Right renal pelvis (tissue), 4 donors: ENCODE measurements at regions not wholly inside any gene's neighbourhood (a gene's known extent, or its start where the extent isn't known, plus 50 kb on each side); places are given as distances from the start of the nearest gene placed in this dataset.

Experiments
- DNase-seq, 4 donors: peaks; one replicate each; pipeline ENCODE4 v3.0.0-alpha.2; 2013; ENCODE audit warnings: low read depth in 4 of 4, low spot score in 3 of 4, missing footprints in 1 of 4

DNA sequence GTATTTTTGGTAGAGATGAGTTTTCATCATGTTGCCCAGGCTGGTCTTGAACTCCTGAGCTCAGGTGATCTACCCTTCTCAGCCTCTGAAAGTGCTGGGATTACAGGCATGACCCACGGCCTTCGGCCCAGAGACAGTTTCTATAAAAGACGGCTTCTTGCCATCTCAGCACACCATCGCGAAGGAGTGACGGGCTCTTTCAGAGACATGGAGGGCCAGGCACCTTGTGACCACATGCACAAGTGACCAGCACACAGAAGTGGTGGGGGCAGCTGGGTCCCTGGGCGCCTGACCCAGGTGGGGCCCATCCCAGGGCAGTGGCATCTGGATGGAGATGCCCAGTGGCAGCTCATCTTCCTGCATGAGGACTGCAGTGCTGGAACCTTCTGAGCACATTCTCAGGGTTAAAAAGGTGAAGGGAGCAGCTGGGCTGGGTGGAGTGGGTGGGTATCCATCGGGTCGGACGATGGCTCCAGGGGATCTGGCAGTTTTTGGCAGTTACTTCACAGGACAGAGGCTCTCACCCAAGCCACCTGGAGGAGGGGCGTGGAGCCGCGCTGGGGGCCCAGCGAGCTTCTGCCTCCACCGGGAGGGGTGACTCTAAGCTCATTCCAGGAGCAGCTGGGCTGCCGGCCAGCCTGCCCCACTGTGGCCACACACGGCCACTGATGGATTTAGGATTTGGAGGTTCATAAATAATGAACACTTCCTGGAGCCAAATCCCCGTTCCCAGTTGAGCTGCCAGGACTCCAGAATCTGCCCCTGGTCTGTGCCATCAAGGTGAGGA is 373.0 kb downstream of the CTTN start:
- DNase-seq, result no peak

DNA sequence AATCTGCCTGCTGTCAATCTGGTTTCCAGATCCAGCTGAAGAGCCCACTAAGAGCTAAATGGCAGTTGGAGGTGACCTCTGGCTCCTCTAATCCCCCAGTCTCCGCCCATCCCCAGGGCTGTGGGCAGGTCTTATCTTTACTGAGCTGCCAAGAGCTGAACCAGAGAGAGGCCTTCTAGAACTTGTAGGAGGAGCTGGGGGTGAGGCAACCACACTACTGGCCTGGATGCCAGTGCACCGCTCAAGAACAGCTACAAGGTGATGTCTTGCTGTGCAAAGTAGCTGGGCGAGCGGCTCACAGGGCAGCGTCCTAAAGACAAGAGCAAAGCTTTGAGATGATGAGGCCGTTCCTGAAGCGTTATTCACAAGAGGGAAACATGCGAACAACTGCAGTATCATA is 374.6 kb downstream of the CTTN start:
- no peak for DNase-seq

DNA sequence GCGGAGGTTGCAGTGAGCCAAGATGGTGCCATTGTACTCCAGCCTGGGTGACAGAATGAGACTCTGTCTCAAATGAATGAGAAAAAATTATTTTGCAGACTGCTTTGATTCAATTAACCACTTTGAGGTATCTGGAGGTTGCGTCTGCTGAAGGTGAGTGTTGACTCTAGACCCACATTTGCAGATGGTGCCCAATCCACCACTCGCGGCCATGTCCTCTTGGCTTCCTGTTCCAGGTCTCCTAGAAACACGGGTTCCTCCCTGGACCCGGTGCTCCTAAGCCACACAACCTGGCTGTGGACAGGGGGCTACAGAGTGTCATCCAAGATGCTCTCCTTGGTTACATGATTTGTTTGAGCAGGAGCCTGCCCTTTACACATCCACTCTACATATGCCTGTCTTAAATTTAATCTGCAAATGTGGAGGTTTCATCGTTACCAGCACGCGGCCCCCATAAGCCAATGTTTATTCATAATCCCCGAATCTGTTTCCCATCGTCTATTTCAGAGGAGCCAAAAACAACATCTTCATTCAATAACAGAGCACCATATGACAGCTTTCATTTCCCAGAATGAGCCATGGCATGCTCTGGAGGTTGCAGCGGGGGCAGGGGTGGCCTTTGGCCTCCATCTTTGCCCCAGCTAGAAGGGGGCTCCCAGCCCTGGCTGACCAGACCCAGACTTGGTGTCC is 377.2 kb downstream of the CTTN start:
- DNase-seq, result no peak

DNA sequence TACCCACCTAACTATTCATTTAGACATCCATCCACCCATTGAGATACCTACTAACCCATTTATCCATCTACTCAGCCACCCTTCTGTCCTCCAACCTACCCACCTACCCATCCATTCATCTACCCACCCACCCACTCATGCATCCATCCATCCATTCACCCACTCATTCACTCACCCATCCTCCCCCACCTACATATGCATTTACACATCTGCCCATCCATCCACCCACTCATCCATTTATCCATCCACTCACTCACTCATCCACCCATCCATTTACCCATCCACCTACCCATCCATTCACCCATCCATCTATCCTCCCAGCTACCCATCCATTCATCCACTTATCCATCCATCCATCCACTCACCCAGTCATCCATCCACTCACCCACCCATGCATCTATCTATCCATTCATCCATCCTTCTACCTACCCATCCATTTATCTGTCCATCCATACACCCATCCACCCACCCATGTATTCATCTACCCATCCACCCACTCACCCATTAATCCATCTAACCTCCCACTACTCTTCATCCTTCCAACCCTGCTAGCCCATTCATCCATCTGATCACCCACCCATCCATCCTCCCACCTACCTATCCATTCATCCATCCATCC is 378.7 kb downstream of the CTTN start:
- no peak for DNase-seq

DNA sequence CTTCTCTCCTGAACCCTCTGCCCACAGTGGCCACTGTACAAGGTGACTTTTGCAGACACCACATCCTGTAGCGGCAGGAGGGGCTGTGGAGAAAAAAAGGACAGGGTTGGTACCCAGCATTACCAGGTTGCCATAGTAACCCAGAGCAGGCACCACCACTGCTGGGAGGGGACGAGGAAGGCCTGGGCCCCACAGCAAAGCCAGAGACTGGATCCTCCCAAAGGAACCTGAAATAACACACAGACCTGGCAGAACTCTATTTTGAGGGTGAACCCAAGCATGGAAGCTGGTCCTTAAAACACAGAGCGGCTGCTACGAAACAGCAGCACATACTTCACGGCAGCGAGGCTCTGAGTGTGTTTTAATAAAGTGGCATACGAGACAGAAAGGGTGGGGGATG is 380.6 kb downstream of the CTTN start:
- DNase-seq, result no peak

DNA sequence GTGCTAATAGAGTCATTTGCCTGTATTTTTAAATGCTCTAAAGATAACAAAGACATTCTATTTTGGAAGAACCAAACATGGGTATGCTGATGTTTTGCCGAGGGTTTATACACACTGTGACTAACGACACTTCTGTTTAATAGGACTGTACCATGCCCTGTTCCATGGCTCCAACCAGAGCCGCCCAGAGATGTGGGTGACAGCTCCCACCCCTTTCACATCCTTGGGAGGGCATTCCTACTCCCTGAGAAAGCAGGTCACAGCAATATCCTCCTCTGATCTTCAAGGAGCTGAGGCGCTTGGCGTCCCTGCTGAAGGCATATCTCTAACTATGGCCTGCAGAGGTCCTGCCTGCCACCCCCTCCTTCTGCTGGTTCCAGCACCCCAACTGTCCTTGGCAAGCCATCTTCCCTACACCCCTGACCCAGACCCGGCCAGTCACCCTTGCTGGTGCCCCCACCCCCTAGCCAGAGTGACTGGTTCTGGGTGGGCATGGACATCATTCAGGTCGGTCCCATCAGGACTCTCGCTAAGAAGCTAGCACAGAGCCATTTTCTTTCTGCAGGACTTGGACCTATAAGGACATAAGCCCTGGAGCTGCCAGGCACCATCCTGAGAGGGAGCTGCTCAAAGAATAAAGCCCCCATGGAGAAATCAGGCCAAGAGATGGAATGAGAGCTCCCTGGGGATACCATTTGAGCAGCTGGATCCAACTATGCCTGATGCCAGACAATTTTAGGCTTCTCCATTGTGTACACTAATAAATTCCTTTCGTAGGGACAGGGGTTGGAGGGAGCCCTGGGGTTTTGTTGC is 381.3 kb downstream of the CTTN start:
- DNase-seq, result no peak

DNA sequence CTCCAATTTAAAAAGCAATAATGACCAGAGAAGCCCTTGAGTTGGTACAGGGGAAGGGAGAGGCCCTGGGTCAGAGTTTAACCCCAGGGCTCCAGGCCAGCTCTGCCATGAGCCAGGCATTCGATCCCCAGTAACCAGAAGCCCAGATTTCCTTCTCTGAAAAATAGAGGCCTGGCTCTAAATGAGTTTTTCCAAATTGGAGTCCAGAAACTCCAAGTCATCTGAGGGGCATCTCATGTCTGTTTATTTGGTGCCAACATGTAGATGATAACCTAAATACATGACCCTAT is 381.9 kb downstream of the CTTN start:
- no peak for DNase-seq

DNA sequence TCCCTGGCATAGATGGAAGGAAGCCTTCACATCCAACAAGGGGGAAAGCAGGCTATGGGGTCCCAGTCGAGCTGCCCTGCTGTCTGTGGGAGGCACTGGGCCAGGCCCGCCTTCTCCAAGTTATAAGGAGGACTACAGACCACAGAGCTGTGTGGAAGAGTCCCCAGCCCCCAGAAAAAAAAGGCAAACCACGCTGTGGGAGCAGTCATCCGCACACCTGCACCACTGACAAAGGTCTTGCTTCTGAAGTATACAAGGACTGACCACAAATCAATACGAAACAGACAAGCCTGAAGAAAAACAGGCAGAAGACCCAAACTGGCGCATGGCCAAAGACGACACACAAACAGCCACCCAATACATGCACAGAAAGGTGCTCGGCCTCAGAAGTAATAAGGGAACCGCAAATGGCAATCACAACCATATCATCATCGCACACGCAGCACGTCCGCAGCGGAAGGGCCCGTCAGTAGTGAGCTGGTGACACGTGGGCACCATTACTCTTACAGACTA is 384.1 kb downstream of the CTTN start:
- DNase-seq, result no peak

DNA sequence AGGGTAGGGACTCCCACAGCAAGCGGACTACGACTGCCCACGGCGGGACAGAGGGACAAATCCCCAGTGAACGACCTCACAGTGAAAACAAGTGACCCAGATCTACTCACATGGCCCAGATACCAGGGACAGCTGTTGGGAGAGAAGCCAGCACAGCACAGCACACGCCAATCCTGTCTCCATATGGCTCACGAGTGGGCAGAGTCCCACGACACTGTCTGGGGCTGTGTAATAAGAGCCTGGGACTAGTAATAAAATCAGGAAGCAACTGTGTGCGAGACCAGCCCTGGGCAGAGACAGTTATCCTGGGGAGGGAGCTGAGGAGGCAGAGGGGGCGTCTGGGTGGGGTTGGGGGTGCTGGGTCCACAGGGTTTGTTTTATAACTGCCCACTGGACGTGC is 385.0 kb downstream of the CTTN start:
- no peak for DNase-seq

DNA sequence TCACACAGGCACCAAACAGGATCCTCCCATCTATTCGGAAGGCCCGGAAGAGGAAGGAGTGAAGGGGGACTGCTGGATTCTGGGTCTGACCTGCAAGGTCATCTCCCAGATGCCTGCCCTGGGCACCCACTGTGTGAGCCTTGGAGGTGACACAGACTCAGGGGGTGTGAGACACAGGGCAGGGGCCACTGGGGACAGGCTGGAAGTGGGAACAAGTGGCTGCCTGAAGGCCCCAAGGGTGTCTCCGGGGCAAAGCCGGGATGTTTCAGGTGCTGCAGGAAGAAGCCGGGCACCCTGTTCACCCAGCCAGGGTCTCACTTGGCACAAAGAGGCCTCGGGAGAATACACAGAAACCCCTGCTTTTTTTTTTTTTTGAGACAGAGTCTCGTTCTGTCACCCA is 385.5 kb downstream of the CTTN start:
- no peak for DNase-seq

DNA sequence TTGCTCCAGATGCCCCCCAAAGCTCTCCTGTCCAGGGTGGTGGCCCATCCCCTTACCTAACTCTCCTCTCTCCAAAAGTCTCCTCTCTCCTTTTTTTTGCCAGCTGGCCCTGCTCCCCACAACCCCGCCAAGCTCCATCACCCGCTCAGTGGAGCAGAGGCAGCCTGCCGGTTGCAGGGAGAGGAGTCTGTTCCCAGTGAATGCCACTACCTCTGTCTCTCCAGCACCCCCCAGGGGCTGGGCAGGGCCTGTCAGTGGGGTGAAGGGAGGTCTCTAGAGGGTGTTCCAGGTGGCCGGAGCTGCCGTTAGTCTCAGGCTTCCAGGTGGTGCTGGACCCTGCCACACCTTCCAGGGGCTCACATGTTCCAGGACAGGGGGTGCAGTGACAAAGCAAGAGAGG is 387.0 kb downstream of the CTTN start:
- no peak for DNase-seq

DNA sequence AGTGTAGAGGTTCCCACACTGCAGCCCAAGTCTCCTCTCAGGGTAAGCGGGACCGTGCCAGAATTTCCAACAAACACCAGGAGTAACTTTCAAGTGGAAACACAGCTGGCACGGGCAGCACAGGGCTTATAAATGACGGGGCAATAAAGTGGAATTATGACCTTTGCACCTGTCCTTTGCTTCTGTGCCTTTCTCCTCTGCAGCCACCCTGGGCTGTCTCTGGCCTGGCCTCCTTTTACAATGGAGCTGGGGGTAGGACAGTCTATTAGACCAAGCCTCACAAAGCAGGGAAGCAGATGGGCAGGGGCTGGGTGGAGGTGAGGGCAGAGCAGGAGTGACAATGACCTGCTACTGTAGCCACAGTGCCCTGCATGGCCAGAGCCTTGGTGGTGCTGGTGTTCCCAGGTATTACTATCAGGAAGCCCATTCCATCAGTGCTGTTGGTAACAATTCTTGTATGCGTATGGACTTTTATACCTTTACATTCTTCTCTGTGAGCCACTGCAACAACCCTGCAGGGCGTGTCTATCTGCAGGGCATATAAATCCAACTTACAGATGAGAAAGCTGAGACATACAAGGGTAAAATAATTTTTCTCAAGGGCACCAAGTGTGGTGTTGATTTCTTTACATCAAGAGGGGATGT is 387.8 kb downstream of the CTTN start:
- no peak for DNase-seq

DNA sequence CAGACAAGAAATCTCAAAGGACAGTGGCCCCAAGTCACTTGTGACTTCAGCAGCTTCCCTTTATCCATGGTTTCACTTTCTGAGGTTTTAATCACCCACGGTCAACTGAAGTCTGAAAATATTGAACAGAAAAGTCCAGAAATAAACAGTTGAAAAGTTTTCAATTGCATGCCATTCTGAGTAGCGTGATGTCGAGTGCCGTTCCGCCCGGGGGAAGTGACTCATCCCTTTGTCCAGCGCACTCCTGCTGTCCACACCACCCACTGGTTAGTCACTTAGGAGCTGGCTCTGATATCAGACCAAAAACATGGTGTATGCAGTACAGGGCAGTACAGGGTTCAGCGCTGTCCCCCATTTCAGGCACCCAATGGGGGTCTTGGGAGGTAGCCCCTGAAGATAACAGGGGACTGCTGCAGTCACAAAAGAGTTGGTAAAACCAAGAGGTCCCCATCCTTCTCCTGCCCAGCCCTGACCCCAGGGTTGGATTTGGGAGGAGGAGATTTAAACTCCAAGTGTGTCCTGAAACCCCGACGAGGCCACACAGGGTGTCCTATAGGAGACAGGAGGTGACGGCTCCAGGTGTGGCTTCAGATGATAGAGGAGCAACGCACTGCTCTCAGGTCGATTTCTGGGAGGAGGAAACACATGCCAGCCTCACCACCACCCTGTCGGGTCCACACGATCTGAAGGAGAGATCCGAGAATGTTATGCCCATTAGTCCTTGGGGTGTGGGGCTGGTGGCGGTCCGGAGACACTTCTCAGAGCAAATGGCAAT is 390.1 kb downstream of the CTTN start:
- no peak for DNase-seq

DNA sequence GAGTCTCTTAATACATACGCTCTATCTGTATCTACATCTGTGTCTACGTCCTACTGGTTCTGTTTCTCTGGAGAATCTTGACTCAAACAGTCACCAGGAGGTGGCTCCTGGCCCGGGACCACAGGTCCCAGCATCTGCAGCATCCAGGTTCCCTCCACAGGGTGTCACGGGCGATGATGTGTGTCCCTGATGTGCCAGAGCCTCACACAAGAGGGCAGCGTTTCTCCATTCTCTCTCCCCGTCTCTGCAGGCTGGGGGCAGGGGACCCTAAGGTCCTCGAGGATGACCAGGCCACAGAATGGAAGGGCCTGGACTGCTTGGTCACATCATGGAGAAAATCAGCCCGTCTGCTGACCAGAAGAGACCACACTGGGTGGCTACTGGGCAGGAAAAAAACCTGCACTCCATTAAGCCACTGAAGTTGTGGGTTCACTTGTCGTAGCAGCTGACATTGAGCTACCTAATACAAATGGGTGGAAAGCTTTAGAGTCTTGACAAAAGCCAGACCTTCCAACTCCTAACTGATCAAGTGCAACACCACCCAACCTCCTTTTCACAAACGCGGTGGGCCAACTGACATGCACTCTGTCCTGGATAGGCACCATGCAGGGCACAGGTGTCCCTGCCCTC is 392.5 kb downstream of the CTTN start:
- DNase-seq, result no peak

DNA sequence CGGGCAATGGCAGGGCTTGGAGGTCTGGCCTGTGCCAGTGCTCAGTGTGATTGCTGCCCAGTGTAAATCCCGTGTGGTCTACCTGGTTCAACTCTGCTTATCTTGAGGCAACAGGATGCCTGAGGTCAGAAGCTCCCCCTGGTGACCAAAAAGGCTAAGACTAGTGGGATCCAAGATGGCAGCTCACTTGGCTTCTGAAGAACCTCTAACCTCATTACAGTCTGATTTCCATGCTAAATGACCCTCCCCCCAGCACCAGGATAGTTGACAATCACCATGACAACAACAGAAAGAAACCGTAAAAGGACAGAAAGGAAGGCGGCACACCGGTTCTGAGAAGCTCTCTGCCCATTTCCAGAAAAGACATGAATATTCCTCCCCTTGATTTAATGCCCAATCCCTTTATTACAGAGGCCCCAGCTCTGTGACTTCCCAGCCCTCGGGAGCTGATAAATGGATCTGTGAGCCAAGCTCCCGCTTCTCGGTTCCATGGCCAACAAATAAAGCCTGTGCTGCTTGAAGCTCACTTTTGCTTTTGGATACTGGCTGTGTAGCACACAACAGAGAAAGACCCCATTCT is 398.4 kb downstream of the CTTN start:
- no peak for DNase-seq

DNA sequence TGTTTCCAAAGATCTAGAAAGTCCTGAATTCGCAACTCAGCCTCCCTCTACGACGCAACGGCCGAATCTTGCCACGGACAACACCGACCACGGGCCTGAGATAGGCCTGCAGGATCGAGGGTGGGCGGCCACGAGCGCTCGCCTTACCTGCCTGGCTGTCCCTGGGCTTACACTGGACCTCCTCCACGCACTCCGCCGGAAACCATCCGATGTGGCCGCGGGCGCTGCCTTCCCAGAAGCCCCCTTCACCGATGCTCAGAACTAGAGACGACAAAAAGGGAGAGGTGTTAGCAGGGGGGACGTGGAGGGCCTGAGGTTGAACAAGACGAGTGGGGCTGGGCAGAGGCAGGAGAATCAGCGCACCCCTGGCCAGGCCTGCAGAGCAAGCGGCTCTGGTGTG is 400.0 kb downstream of the CTTN start:
- no peak for DNase-seq

DNA sequence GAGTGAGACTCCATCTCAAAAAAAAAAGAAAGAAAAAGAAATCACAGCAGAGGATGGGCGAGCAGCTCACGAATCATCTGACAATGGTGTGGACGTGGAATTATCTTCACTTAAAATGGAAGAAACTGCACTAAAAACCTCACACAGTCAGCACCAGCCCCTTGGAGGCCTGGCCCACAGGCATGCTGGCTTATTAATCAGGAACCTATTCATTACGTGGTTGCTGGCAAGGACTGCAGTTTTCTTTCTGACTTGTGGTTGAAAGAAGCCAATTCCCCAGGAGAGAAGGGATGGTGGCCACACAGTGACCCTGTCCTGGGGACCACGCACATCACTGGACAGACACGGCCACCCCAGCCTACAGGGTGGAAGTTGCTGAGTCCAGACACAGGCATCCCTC is 401.1 kb downstream of the CTTN start:
- DNase-seq, result no peak

DNA sequence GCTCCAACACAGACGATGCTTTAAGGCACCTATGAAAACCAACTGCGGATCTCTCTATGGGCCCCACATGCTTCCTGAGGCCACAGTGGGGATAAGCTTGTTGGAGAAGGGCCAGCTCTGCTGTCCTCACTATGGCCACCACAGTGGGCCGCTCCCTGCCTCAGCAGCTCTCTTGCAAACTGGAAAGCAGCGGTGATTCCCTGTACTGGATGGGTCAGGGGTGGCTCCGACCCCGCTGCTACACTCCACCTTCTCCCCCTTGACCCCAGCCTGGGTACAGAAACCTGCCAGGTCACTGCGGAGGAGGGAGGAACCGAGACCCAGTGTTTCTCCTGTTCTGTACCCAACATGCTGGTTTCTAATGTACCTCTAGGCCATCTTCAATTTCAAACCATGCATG is 403.9 kb downstream of the CTTN start:
- no peak for DNase-seq
